K562 (cell line): ENCODE measurements at regions not wholly inside any gene's neighbourhood (a gene's known extent, or its start where the extent isn't known, plus 50 kb on each side); places are given as distances from the start of the nearest gene placed in this dataset.

Source experiments
- ATAC-seq: fragments of 200-7000 bp; cut with Tn5 transposase; 3 replicates; pipeline ENCODE4 v1.9.1; 2020; ENCODE audit warnings: moderate library complexity
- BruUV-seq: library from RNA; stranded (reverse); fragments of 400-500 nt; replicated peaks from 2 replicates; lab custom pipeline; 2021; lab: Mats Ljungman, UMichigan
- CTCF ChIA-PET: fragments of 300-600 bp; formaldehyde crosslinking; extraction: SDS; loops from one replicate; lab custom pipeline; 2021; ENCODE audit warnings: low intra/inter-chr PET ratio; lab: Yijun Ruan, JAX
- POLR2A ChIA-PET: fragments of 300-600, 350-650 bp; sonication (Branson Sonifier 250); formaldehyde crosslinking; extraction: SDS; loops from one replicate; lab custom pipeline; 2021; ENCODE audit warnings: antibody characterized with exemption, inconsistent platforms; lab: Yijun Ruan, JAX
- DNase-seq, 4 experiments: peaks; one replicate each; pipeline versions ENCODE4 v3.0.0 to v3.0.0-alpha.2; 2011 to 2018; ENCODE audit warnings: low spot score in 3 of 4, mixed read lengths in 3 of 4; ENCODE audit errors: extremely low read depth in 1 of 4
- FAIRE-seq: peaks from 2 replicates; lab custom pipeline; 2011; peaks lifted over from hg19 to GRCh38; lab: Jason Lieb, UNC
- H2AFZ ChIP-seq: 2 replicates; pipeline ENCODE4 v1.6.0; 2011; ENCODE audit warnings: low read depth, low read length, control low read depth, inconsistent platforms
- H3K27ac ChIP-seq: fragments of 200-600 bp; 3 replicates; pipeline ENCODE4 v1.8.0; 2011; ENCODE audit warnings: low read depth, mild to moderate bottlenecking, control low read depth, inconsistent platforms, low read length, moderate library complexity, mixed read lengths; ENCODE audit errors: extremely low read depth
- H3K27me3 ChIP-seq, 2 experiments: fragments of 300-600 bp in 1 of 2; 2 replicates in 1 of 2; 3 replicates in 1 of 2; pipeline versions ENCODE4 v1.6.0 to v1.8.0; 2011; ENCODE audit warnings: inconsistent platforms in 2 of 2, low read length in 2 of 2, mild to moderate bottlenecking in 1 of 2, mixed read lengths in 1 of 2, moderate library complexity in 1 of 2; ENCODE audit not compliant: control insufficient read depth in 2 of 2, insufficient read depth in 2 of 2
- H3K36me3 ChIP-seq: fragments of 300-600 bp; 3 replicates; pipeline ENCODE4 v1.8.0; 2011; ENCODE audit warnings: mild to moderate bottlenecking, low read length, inconsistent platforms; ENCODE audit not compliant: control insufficient read depth, insufficient read depth
- H3K4me1 ChIP-seq, 2 experiments: fragments of 200-600 bp in 1 of 2; replicated peaks in 1 of 2; 2 replicates in 1 of 2; 3 replicates in 1 of 2; pipeline versions ENCODE4 v1.5.1 to v1.8.0; 2011; ENCODE audit warnings: inconsistent platforms in 2 of 2, low read length in 2 of 2, mild to moderate bottlenecking in 1 of 2, mixed read lengths in 1 of 2, moderate library complexity in 1 of 2; ENCODE audit not compliant: control insufficient read depth in 2 of 2, insufficient read depth in 2 of 2
- H3K4me2 ChIP-seq: 2 replicates; pipeline ENCODE4 v1.6.1; 2011; ENCODE audit warnings: low read length, control low read depth, inconsistent platforms, mixed read lengths; ENCODE audit not compliant: insufficient read depth
- H3K4me3 ChIP-seq: fragments of 200-600 bp; sonication (generic), shearing (Covaris generic); 2 replicates; pipeline ENCODE4 v1.5.1; 2016; ENCODE audit warnings: control low read depth, inconsistent platforms
- H3K79me2 ChIP-seq: fragments of 200-600 bp; 3 replicates; pipeline ENCODE4 v1.8.0; 2011; ENCODE audit warnings: low read length, inconsistent platforms; ENCODE audit not compliant: control insufficient read depth, insufficient read depth
- H3K9ac ChIP-seq, 2 experiments: 2 replicates each; pipeline versions ENCODE4 v1.6.0 to v1.6.1; 2011; ENCODE audit warnings: low read depth in 2 of 2, low read length in 2 of 2, control low read depth in 1 of 2, inconsistent platforms in 1 of 2, mild to moderate bottlenecking in 1 of 2, mixed read lengths in 1 of 2; ENCODE audit not compliant: insufficient read depth in 1 of 2
- H3K9me1 ChIP-seq: one replicate; pipeline ENCODE4 v1.6.0; 2011; ENCODE audit warnings: inconsistent platforms, mild to moderate bottlenecking, low read length, moderate library complexity; ENCODE audit not compliant: control insufficient read depth, insufficient read depth
- H3K9me3 ChIP-seq: replicated peaks from 2 replicates; pipeline ENCODE4 v1.5.1; 2011; ENCODE audit warnings: low read depth, low read length, inconsistent platforms; ENCODE audit not compliant: control insufficient read depth, insufficient read depth
- H4K20me1 ChIP-seq: replicated peaks from 2 replicates; pipeline ENCODE4 v1.6.1; 2011; ENCODE audit warnings: low read length, inconsistent platforms, mixed read lengths; ENCODE audit not compliant: control insufficient read depth, insufficient read depth
- C11orf30 ChIP-seq: fragments of 450-650 bp; IDR thresholded peaks from 2 replicates; pipeline ENCODE4 v1.6.1; 2016; ENCODE audit warnings: low read depth, mild to moderate bottlenecking
- CBX3 ChIP-seq, 2 experiments: IDR thresholded peaks; 1 replicate in 1 of 2; 2 replicates in 1 of 2; pipeline ENCODE4 v1.6.1; 2012; ENCODE audit warnings: inconsistent platforms in 2 of 2, low read length in 2 of 2, borderline replicate concordance in 1 of 2, control low read depth in 1 of 2
- CEBPB ChIP-seq: fragments of 450-650 bp; IDR thresholded peaks from 2 replicates; pipeline ENCODE4 v1.6.1; 2016; ENCODE audit warnings: missing genetic modification characterization, missing compliant biosample characterization
- ERF ChIP-seq: fragments of 450-650 bp; formaldehyde crosslinking; IDR thresholded peaks from 2 replicates; pipeline ENCODE4 v1.4.0; 2020; ENCODE audit warnings: mild to moderate bottlenecking, mixed read lengths
- KLF1 ChIP-seq: fragments of 450-650 bp; IDR thresholded peaks from 2 replicates; pipeline ENCODE4 v1.6.1; 2016; ENCODE audit warnings: missing genetic modification characterization, missing compliant biosample characterization
- MED1 ChIP-seq: sonication (generic); formaldehyde crosslinking; IDR thresholded peaks from 2 replicates; pipeline ENCODE4 v1.8.1; 2023; ENCODE audit warnings: missing genetic modification reagents, borderline replicate concordance
- NCOA2 ChIP-seq, 2 experiments: fragments of 450-650 bp; IDR thresholded peaks; 2 replicates each; pipeline ENCODE4 v1.6.1; 2018; ENCODE audit warnings: mild to moderate bottlenecking in 2 of 2, moderate library complexity in 1 of 2; ENCODE audit not compliant: partially characterized antibody in 2 of 2
- NFATC3 ChIP-seq: fragments of 450-650 bp; IDR thresholded peaks from 2 replicates; pipeline ENCODE4 v1.6.1; 2017; ENCODE audit warnings: mild to moderate bottlenecking
- POU5F1 ChIP-seq: fragments of 150-350 bp; IDR thresholded peaks from 2 replicates; pipeline ENCODE4 v1.6.1; 2014; ENCODE audit warnings: borderline replicate concordance, low read length, low read depth, mild to moderate bottlenecking; ENCODE audit not compliant: partially characterized antibody
- SMARCE1 ChIP-seq: fragments of 450-650 bp; IDR thresholded peaks from 2 replicates; pipeline ENCODE4 v1.7.1; 2016; ENCODE audit warnings: mild to moderate bottlenecking
- SRSF9 ChIP-seq: fragments of 200-400 bp; formaldehyde crosslinking; IDR thresholded peaks from 2 replicates; pipeline ENCODE4 v1.6.1; 2017; ENCODE audit warnings: low read depth, low read length, borderline replicate concordance
- ZC3H8 ChIP-seq: fragments of 450-650 bp; IDR thresholded peaks from 2 replicates; pipeline ENCODE4 v1.6.1; 2017
- ZNF668 ChIP-seq: fragments of 250-450 bp; sonication (Bioruptor Pico); IDR thresholded peaks from 2 replicates; pipeline ENCODE4 v1.8.0; 2022; ENCODE audit warnings: mild to moderate bottlenecking, inconsistent platforms
- ZNF785 ChIP-seq: fragments of 250-450 bp; sonication (Bioruptor Pico); IDR thresholded peaks from 2 replicates; pipeline ENCODE4 v1.4.0; 2020; ENCODE audit warnings: mild to moderate bottlenecking
- WGBS: fragments of 100-300 bp; shearing (Covaris generic); methylation state at CpG from one replicate; pipeline ENCODE4 v1.1.6; 2016; ENCODE audit warnings: low coverage, mixed read lengths; ENCODE audit not compliant: insufficient coverage; ENCODE audit errors: missing lambda C conversion rate; 5-methylcytosine and 5-hydroxymethylcytosine counted together
- in situ Hi-C: fragments of 300-500 bp; cut with MboI; formaldehyde crosslinking; loops from 4 replicates; pipeline ENCODE4 v1.15.0; 2018; ENCODE audit warnings: inconsistent platforms, mixed read lengths
- intact Hi-C: fragments of 100-400 bp; cut with micrococcal nuclease; formaldehyde crosslinking; loops from 2 replicates; pipeline ENCODE4 v1.14.2; 2022
- TF ChIP-seq, protein P1 (sequence below): fragments of 450-650 bp; formaldehyde crosslinking; IDR thresholded peaks from 2 replicates; pipeline ENCODE4 v1.4.0; 2020; ENCODE audit warnings: mild to moderate bottlenecking

DNA sequence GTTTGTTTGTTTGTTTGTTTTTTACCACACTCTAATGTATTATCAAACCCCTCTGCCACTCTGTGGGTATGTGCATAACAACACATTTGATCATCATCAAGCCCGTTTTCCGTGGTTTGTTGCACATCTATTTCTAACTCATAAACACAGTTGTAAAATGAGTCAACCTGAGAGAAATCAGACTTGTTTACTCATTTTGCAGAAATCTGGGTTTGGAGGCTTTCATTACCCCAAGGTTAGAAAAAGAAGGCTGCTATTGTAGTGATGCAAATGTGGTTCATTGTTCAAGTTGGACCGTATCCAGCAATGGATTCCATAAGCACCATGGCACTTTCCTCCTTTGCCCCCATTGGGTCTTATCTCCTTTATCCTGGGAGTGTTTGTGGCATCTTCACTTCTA is 353.2 kb upstream of the SOX2 start (continued):
- TF ChIP-seq, protein P1, sequence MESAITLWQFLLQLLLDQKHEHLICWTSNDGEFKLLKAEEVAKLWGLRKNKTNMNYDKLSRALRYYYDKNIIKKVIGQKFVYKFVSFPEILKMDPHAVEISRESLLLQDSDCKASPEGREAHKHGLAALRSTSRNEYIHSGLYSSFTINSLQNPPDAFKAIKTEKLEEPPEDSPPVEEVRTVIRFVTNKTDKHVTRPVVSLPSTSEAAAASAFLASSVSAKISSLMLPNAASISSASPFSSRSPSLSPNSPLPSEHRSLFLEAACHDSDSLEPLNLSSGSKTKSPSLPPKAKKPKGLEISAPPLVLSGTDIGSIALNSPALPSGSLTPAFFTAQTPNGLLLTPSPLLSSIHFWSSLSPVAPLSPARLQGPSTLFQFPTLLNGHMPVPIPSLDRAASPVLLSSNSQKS (CRISPR knock-in tag), result no peak

- in situ Hi-C loops (no loop called here), intact Hi-C loops (no loop called here)
- BruUV-seq, result no TSS peak
- Histone ChIP-seq H3K4me2 (no peak overlapping the region), H3K27me3 (no peaks in the 10 kb centered on the region), H3K79me2 (no peaks in the 10 kb centered on the region), H4K20me1 (no peaks in the 10 kb centered on the region), H3K9ac (no peak overlapping the region), H3K36me3 (no peaks in the 10 kb centered on the region), H3K4me3 (no peak overlapping the region), H2AFZ (no peak overlapping the region), H3K9me3 (no peaks in the 10 kb centered on the region), H3K27ac (no peak overlapping the region), H3K9me1 (no peaks in the 10 kb centered on the region), H3K4me1 (no peaks in the 10 kb centered on the region)
- ATAC-seq (no peak), FAIRE-seq (no peak), DNase-seq (no peak)
- 0% methylated on average over 1 of the region's 1 CpG for WGBS
- CTCF ChIA-PET, result no interaction called here
- POLR2A ChIA-PET, result no interaction called here
- TF ChIP-seq SRSF9, result no peak
- no peak for TF ChIP-seq NFATC3
- no peak for TF ChIP-seq NCOA2 (IDR thresholded peaks at IDR 0.05; ENCODE audit: partially characterized antibody in 2 of 2)
- no peak for TF ChIP-seq CBX3 (IDR thresholded peaks at IDR 0.05; ENCODE audit: borderline replicate concordance in 1 of 2, low read length in 2 of 2)
- no peak for TF ChIP-seq ZNF668 (CRISPR knock-in tag)
- TF ChIP-seq C11orf30, result no peak
- TF ChIP-seq KLF1, result no peak
- TF ChIP-seq CEBPB (tag), result no peak
- no peak for TF ChIP-seq MED1 (CRISPR knock-in tag)
- TF ChIP-seq ZC3H8, result no peak
- no peak for TF ChIP-seq POU5F1
- no peak for TF ChIP-seq SMARCE1
- TF ChIP-seq ZNF785 (CRISPR knock-in tag), result no peak
- TF ChIP-seq ERF (CRISPR knock-in tag), result no peak
Observed at GRCh38 chr3:181358060-181358459, 353.7 kb upstream of the SOX2 start.
